Kidney (tissue), 13 donors: ENCODE measurements at regions not wholly inside any gene's neighbourhood (a gene's known extent, or its start where the extent isn't known, plus 50 kb on each side); places are given as distances from the start of the nearest gene placed in this dataset.
A peak's percentile ranks its signal among the peaks of the same experiment; 100 is the strongest.

Source experiments
- DNase-seq, 5 donors: peaks; one replicate each; pipeline ENCODE4 v3.0.0-alpha.2; 2013 to 2020
- FAIRE-seq: peaks from 2 replicates; lab custom pipeline; 2012; peaks lifted over from hg19 to GRCh38; lab: Jason Lieb, UNC
- H3K27ac ChIP-seq, 2 donors: one replicate each; pipeline ENCODE4 v1.7.0; 2013; ENCODE audit warnings: low read depth in 2 of 2, low read length in 2 of 2, inconsistent platforms in 1 of 2
- H3K27me3 ChIP-seq: one replicate; pipeline ENCODE4 v1.7.1; 2013; ENCODE audit warnings: low read length, inconsistent platforms; ENCODE audit not compliant: control insufficient read depth, insufficient read depth
- H3K36me3 ChIP-seq, 3 donors: one replicate each; pipeline versions ENCODE4 v1.7.0 to v1.7.1; 2013; ENCODE audit warnings: low read length in 3 of 3, control low read depth in 1 of 3, inconsistent platforms in 1 of 3; ENCODE audit not compliant: insufficient read depth in 3 of 3, control insufficient read depth in 2 of 3
- H3K4me1 ChIP-seq, 3 donors: one replicate each; pipeline versions ENCODE4 v1.7.0 to v1.7.1; 2013; ENCODE audit warnings: low read length in 3 of 3, inconsistent platforms in 1 of 3, low read depth in 1 of 3; ENCODE audit not compliant: control insufficient read depth in 2 of 3, insufficient read depth in 2 of 3
- H3K4me3 ChIP-seq, 3 donors: one replicate each; pipeline versions ENCODE4 v1.7.0 to v1.8.1; 2013; ENCODE audit warnings: low read length in 3 of 3, control low read depth in 1 of 3, inconsistent platforms in 1 of 3
- H3K9ac ChIP-seq, 3 donors: one replicate each; pipeline versions ENCODE4 v1.7.0 to v1.7.1; 2013; ENCODE audit warnings: low read length in 3 of 3, control low read depth in 1 of 3, inconsistent platforms in 1 of 3
- H3K9me3 ChIP-seq, 3 donors: one replicate each; pipeline versions ENCODE4 v1.7.0 to v1.7.1; 2013; ENCODE audit warnings: low read length in 3 of 3, control low read depth in 1 of 3, inconsistent platforms in 1 of 3; ENCODE audit not compliant: control insufficient read depth in 2 of 3, insufficient read depth in 1 of 3
- CTCF ChIP-seq: IDR thresholded peaks from 3 replicates; pipeline ENCODE4 v1.5.1; 2012; ENCODE audit warnings: mild to moderate bottlenecking, moderate library complexity, borderline replicate concordance; ENCODE audit not compliant: insufficient read depth; ENCODE audit errors: extremely low read depth
- intact Hi-C: fragments of 100-400 bp; cut with DNase I; formaldehyde crosslinking; loops from one replicate; pipeline ENCODE4 v1.11.1; 2022
- donor health status: control.
- donor health status: control.
- donor health status: control.
- donor health status: control.
- donor health status: control.
- donor health status: DM: yes; HTN: yes; CAD: no.
- donor health status: Normal renal cell carcinoma (clear cell type).

GRCh38 chr16:85479972-85480726 is 133.0 kb upstream of the GSE1 start:
- H3K4me3 ChIP-seq, result no peak overlapping the region
- DNase-seq (peak in 4 of 5 donors; percentile 64 to 81 (median 72)), FAIRE-seq (no peak)
- H3K27me3 ChIP-seq, result no peaks in the 10 kb centered on the region
- no peaks in the 10 kb centered on the region for H3K36me3 ChIP-seq
- H3K4me1 ChIP-seq, result peaks cover 0 to 2% (median 0%) of the 10 kb centered on the region in 3 donors
- H3K9ac ChIP-seq, result no peak overlapping the region
- intact Hi-C loops, result no loop called here
- TF ChIP-seq CTCF, result peak; percentile 14
- no peak overlapping the region for H3K27ac ChIP-seq
- no peaks in the 10 kb centered on the region for H3K9me3 ChIP-seq

GRCh38 chr16:85480727-85481101 is 132.4 kb upstream of the GSE1 start:
- intact Hi-C loops, result no loop called here
- FAIRE-seq (no peak), DNase-seq (no peak)
- Histone ChIP-seq H3K27ac (no peak overlapping the region), H3K4me1 (peaks cover 0 to 2% (median 0%) of the 10 kb centered on the region in 3 donors), H3K9me3 (no peaks in the 10 kb centered on the region), H3K4me3 (no peak overlapping the region), H3K36me3 (no peaks in the 10 kb centered on the region), H3K27me3 (no peaks in the 10 kb centered on the region), H3K9ac (no peak overlapping the region)
- no peak for TF ChIP-seq CTCF

GRCh38 chr16:85481206-85481605 is 131.9 kb upstream of the GSE1 start:
- intact Hi-C loops, result no loop called here
- H3K9me3 ChIP-seq, result no peaks in the 10 kb centered on the region
- no peak overlapping the region for H3K9ac ChIP-seq
- peaks cover 2% of the 10 kb centered on the region for H3K27me3 ChIP-seq
- H3K27ac ChIP-seq, result no peak overlapping the region
- no peak for DNase-seq
- no peaks in the 10 kb centered on the region for H3K36me3 ChIP-seq
- peaks cover 0 to 5% (median 0%) of the 10 kb centered on the region in 3 donors for H3K4me1 ChIP-seq
- no peak overlapping the region for H3K4me3 ChIP-seq
- no peak for FAIRE-seq
- TF ChIP-seq CTCF, result no peak
